ENCODE measurements at regions not wholly inside any gene's neighbourhood (a gene's known extent, or its start where the extent isn't known, plus 50 kb on each side); places are given as distances from the start of the nearest gene placed in this dataset.
"Not testable (repeated sequence)": the region's sequence is repeated elsewhere in the genome, so short reads cannot be mapped to it uniquely, and the experiment has no call there.

DNA sequence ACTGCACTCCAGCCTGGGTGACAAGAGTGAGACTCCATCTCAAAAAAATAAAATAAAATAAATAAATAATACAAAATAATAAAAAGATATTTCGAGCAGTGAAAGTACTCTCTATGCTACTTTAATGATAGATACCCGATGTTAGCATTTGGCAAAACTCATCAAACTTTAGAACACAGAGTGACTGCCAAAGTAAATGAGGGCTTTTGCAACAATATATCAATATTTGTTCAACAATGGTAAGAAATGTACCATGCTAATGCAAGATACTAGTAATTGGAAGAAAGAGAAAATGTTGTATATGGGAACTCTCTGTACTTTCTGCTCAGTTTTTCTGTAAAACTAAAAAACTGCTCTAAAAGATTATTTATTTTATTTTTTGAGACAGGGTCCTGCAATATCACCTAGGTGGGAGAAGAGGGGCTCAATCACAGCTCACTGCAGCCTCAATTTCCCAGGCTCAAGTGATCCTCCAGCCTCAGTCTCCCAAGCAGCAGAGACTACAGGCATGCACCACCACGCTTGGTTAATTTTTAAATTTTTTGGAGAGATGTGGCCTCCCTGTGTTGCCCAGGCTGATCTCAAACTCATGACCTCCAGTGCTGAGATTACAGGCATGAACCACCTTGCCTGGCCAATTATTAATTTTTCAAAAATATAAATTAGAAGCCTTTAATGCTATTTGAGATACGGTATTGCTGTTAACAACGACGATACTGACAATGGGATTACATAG lies 650.5 kb upstream of the NR2F2 start:
- no peak for DNase-seq

GRCh38 chr15:95680728-95681127 lies 649.8 kb upstream of the NR2F2 start:
- DNase-seq: no peak

GRCh38 chr15:95681836-95682544 lies 648.5 kb upstream of the NR2F2 start:
- no peak for DNase-seq

- DNase-seq: no peak
Observed at GRCh38 chr15:95684126-95684525, 646.4 kb upstream of the NR2F2 start.

- no peak for DNase-seq
Observed at GRCh38 chr15:95684693-95685115, 645.8 kb upstream of the NR2F2 start.

GRCh38 chr15:95687061-95687460 lies 643.4 kb upstream of the NR2F2 start:
- DNase-seq: no peak

- no peak for DNase-seq
Observed at GRCh38 chr15:95687686-95688085, 642.8 kb upstream of the NR2F2 start.

GRCh38 chr15:95690631-95691340 lies 639.7 kb upstream of the NR2F2 start:
- DNase-seq: no peak

- no peak for DNase-seq
Observed at GRCh38 chr15:95693917-95694316, 636.6 kb upstream of the NR2F2 start.

DNA sequence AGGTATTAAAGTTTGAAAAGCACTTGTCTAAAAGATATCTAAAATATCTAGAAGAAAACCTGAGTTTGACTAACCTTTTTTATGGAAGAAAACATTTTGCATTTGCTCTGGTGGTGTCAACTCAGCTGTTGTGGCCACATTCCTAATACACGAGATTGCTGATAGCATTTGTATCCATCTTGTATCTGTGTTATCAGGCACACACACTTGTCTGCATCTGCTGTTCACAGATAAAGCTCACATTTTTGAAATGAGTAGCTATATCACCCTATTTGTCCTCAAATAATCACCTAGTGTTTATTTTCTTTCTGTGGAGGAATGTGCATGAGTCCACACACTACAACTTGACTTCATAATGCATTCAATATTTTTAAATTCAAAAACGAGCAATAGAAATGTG lies 632.3 kb upstream of the NR2F2 start:
- DNase-seq: no peak

GRCh38 chr15:95698951-95699350 lies 631.5 kb upstream of the NR2F2 start:
- DNase-seq: no peak

- no peak for DNase-seq
Observed at GRCh38 chr15:95699578-95699977, 630.9 kb upstream of the NR2F2 start.

DNA sequence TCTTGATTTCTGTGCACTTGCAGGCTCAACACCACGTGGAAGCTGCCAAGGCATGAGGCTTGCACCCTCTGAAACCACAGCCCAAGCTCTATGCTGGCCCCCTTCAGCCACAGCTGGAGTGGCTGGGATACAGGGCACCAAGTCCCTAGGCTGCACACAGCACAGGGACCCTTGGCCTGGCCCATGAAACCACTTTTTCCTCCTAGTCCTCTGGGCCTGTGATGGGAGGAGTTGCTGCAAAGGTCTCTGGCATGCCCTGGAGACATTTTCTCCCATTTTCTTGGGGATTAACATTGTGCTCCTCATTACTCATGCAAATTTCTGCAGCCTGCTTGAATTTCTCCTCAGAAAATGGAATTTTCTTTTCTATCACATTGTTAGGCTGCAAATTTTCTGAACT lies 629.8 kb upstream of the NR2F2 start:
- not testable (repeated sequence) for DNase-seq

- no peak for DNase-seq
Observed at GRCh38 chr15:95701410-95701809, 629.1 kb upstream of the NR2F2 start.

GRCh38 chr15:95709959-95710695 lies 620.4 kb upstream of the NR2F2 start:
- DNase-seq: no peak

DNA sequence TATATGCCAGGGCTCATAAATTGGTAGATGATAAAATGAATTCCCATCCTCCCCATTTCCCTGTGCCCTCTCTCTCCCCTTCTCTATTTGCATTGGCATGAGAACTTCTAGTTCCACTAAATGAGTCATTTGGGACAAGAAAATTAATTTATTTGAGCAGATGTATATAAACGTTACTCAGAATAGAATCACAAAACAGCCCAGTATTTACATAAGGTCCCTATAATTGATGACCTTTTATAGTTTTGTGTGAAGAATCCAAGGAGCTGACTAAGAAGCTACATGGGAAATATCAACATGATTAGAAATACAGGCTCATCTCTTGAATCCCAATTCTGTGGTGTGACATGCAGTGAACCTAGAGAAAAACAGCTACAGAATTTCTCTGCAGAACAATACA lies 617.7 kb upstream of the NR2F2 start:
- DNase-seq: no peak

- DNase-seq: no peak
Observed at GRCh38 chr15:95713324-95713723, 617.2 kb upstream of the NR2F2 start.

- DNase-seq: no peak
Observed at GRCh38 chr15:95715116-95715903, 615.2 kb upstream of the NR2F2 start.

- DNase-seq: no peak
Observed at GRCh38 chr15:95715906-95716656, 614.4 kb upstream of the NR2F2 start.

DNA sequence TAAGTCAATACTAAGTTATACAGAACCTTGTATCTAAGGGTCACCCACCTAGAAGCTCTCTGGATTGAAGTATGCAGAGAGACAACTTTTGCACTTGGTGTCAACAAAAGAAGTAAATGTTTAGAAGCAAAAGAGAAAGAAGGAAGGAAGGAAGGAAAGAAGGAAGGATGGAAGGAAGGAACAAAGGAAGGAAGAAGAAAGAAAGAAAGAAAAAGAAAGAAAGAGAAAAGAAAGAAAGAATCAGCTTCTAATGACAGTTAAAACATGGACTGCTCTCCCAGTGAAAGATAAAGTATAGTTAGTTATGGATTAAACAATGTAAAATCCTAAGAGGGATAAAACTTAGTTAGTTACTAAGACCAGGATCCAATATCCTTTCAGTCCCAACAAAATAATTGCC lies 613.8 kb upstream of the NR2F2 start:
- no peak for DNase-seq

GRCh38 chr15:95718441-95718840 lies 612.1 kb upstream of the NR2F2 start:
- no peak for DNase-seq

Measured in femur (tissue), 1 donor.